ENCODE measurements at regions not wholly inside any gene's neighbourhood (a gene's known extent, or its start where the extent isn't known, plus 50 kb on each side); places are given as distances from the start of the nearest gene placed in this dataset.

GRCh38 chr1:177631770-177632169 lies 338.1 kb downstream of the SEC16B start:
- no peaks in the 10 kb centered on the region for H3K36me3 ChIP-seq
- H3K9me3 ChIP-seq: no peaks in the 10 kb centered on the region
- TF ChIP-seq EP300 (IDR thresholded peaks at IDR 0.05) (no peak), POLR2A (IDR thresholded peaks at IDR 0.05) (no peak), POLR2AphosphoS5 (IDR thresholded peaks at IDR 0.05) (no peak), CTCF (IDR thresholded peaks at IDR 0.05) (no peak)
- DNase-seq: no peak
- WGBS, 5 donors: 64 to 80% (median 74%) methylated on average over 2 of the region's 2 CpGs
- no peaks in the 10 kb centered on the region for H3K27me3 ChIP-seq
- no peak overlapping the region for H3K4me3 ChIP-seq
- no peaks in the 10 kb centered on the region for H3K4me1 ChIP-seq
- intact Hi-C loops (cut with DNase I; ENCODE audit: low total_unique reads): no loop called here
- no peak overlapping the region for H3K27ac ChIP-seq

GRCh38 chr1:177629526-177629925 lies 340.3 kb downstream of the SEC16B start:
- no peaks in the 10 kb centered on the region for H3K36me3 ChIP-seq
- TF ChIP-seq EP300 (IDR thresholded peaks at IDR 0.05): no peak
- no peak for TF ChIP-seq CTCF (IDR thresholded peaks at IDR 0.05)
- TF ChIP-seq POLR2AphosphoS5 (IDR thresholded peaks at IDR 0.05): no peak
- TF ChIP-seq POLR2A (IDR thresholded peaks at IDR 0.05): no peak
- H3K4me3 ChIP-seq: no peak overlapping the region
- DNase-seq: no peak
- no peaks in the 10 kb centered on the region for H3K27me3 ChIP-seq
- no peaks in the 10 kb centered on the region for H3K9me3 ChIP-seq
- WGBS, 5 donors: 28 to 60% (median 35%) methylated on average over 1 of the region's 1 CpG
- intact Hi-C loops (cut with DNase I; ENCODE audit: low total_unique reads): no loop called here
- no peak overlapping the region for H3K27ac ChIP-seq
- no peaks in the 10 kb centered on the region for H3K4me1 ChIP-seq

- no peak overlapping the region for H3K4me3 ChIP-seq
- DNase-seq: no peak
- H3K27ac ChIP-seq: no peak overlapping the region
- no peaks in the 10 kb centered on the region for H3K36me3 ChIP-seq
- no peaks in the 10 kb centered on the region for H3K27me3 ChIP-seq
- intact Hi-C loops (cut with DNase I; ENCODE audit: low total_unique reads): no loop called here
- no peaks in the 10 kb centered on the region for H3K9me3 ChIP-seq
- WGBS, 5 donors: 81 to 91% (median 86%) methylated on average over 4 of the region's 4 CpGs
- no peak for TF ChIP-seq POLR2A (IDR thresholded peaks at IDR 0.05)
- no peak for TF ChIP-seq POLR2AphosphoS5 (IDR thresholded peaks at IDR 0.05)
- no peak for TF ChIP-seq CTCF (IDR thresholded peaks at IDR 0.05)
- TF ChIP-seq EP300 (IDR thresholded peaks at IDR 0.05): no peak
- no peaks in the 10 kb centered on the region for H3K4me1 ChIP-seq
Measured at GRCh38 chr1:177627148-177627910, 342.5 kb downstream of the SEC16B start.

DNA sequence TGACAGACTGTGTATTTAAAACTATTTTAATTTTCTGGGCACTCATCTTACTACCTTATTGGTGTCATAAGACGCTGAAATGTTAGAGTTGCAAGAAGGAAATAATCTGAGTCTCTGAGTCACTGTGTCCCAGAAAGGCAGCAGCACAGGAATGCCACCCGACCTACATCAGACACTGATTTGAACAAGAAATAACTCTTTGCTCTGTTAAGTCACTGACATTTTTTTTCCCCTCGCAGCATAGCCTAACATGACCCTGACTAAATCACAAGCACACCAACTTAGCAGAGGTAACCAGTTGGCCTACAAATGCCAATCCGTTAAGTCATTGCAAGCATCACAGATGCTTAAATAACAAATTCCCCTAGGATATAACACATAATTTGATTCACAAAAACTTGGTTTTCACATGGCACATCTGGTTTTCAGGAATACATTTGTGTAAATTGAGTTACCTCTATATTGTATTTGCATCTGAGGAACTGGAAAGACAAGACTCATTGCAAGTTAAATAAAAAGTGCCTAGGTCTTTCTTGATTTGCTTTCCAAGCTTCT lies 349.1 kb downstream of the SEC16B start:
- intact Hi-C loops (cut with DNase I; ENCODE audit: low total_unique reads): no loop called here
- TF ChIP-seq CTCF (IDR thresholded peaks at IDR 0.05) (no peak), POLR2AphosphoS5 (IDR thresholded peaks at IDR 0.05) (no peak), EP300 (IDR thresholded peaks at IDR 0.05) (no peak), POLR2A (IDR thresholded peaks at IDR 0.05) (no peak)
- WGBS, 5 donors: 35 to 44% (median 41%) methylated on average over 4 of the region's 4 CpGs
- H3K4me1 ChIP-seq: peaks cover 0 to 16% (median 3%) of the 10 kb centered on the region in 4 donors
- H3K9me3 ChIP-seq: no peaks in the 10 kb centered on the region
- no peak for DNase-seq
- H3K4me3 ChIP-seq: no peak overlapping the region
- no peaks in the 10 kb centered on the region for H3K27me3 ChIP-seq
- no peaks in the 10 kb centered on the region for H3K36me3 ChIP-seq
- H3K27ac ChIP-seq: no peak overlapping the region
